ENCODE measurements at regions not wholly inside any gene's neighbourhood (a gene's known extent, or its start where the extent isn't known, plus 50 kb on each side); places are given as distances from the start of the nearest gene placed in this dataset.

GRCh38 chr4:57191523-57192034, 81.4 kb upstream of the IGFBP7 start:
- no peak for TF ChIP-seq POLR2A (IDR thresholded peaks at IDR 0.05)
- no peak for TF ChIP-seq EP300 (IDR thresholded peaks at IDR 0.05; ENCODE audit: low read depth)

All from transverse colon (tissue), 1 donor.